Heart left ventricle (tissue), 13 donors: ENCODE measurements at regions not wholly inside any gene's neighbourhood (a gene's known extent, or its start where the extent isn't known, plus 50 kb on each side); places are given as distances from the start of the nearest gene placed in this dataset.

Experiments
- POLR2A ChIP-seq, 2 donors: fragments of 450-650 bp; IDR thresholded peaks; one replicate each; pipeline ENCODE4 v1.6.1; 2017; ENCODE audit warnings: antibody characterized with exemption in 2 of 2, mild to moderate bottlenecking in 2 of 2, moderate library complexity in 2 of 2
- TF ChIP-seq, protein P1 (sequence below), 12 donors: fragments of 200-600 bp; sonication (generic) in 4 of 12; IDR thresholded peaks; one replicate each; pipeline versions ENCODE4 v1.5.0 to v1.8.0; 2018 to 2022; ENCODE audit warnings: antibody characterized with exemption in 12 of 12, mild to moderate bottlenecking in 5 of 12
- donor health status: ischemic (EF 13 %, LVEDD 7.1; RV severe dilation, severe dysfunction).
- donor health status: DM: no; HTN: yes; CAD: no.
- donor health status: DM: no; HTN: no; CAD: no.
- donor health status: ischemic (EF 25% LVEDD 6.9; RV normal size, moderate dysfunction).
- donor health status: ischemic (EF 25% LVEDD 5.7; RV mildly dilated, moderate dysfunction).
- donor health status: ischemic (EF 35%, LVEDD 5.7; RV mildly dilated, moderate dysfunction).
- donor health status: nonischemic (EF 11% LVEDD 7.7; RV severe dilation, severe dysfunction).
- donor health status: DM: yes; HTN: yes; CAD: no.
- donor health status: PGD.
- donor health status: ischemic (EF 29% LVEDD 5.4; RV normal size, mild dysfunction).
- donor health status: nonischemic (EF 23%, LVEDD 6.1; RV moderate dilation, normal function).

DNA sequence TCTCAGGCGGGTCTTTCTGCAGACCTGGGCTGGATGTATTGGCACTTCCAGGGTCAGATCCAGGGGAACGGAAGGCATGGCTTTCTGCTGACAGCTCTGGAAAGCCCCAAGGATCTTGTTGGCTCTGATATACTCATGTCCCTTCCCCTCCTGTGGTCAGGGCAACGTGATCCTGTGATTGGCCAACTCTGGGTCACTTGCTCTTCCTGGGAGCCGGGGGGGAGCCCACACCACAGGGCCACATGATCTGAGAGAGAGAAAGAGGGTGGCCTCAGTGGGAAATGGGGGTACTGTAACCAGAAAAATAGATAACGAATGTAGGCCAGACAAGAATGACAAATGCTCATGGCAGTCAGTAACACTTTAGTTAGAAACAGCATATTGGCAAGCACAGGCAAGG is 223.0 kb downstream of the NFATC2 start:
- TF ChIP-seq, protein P1, sequence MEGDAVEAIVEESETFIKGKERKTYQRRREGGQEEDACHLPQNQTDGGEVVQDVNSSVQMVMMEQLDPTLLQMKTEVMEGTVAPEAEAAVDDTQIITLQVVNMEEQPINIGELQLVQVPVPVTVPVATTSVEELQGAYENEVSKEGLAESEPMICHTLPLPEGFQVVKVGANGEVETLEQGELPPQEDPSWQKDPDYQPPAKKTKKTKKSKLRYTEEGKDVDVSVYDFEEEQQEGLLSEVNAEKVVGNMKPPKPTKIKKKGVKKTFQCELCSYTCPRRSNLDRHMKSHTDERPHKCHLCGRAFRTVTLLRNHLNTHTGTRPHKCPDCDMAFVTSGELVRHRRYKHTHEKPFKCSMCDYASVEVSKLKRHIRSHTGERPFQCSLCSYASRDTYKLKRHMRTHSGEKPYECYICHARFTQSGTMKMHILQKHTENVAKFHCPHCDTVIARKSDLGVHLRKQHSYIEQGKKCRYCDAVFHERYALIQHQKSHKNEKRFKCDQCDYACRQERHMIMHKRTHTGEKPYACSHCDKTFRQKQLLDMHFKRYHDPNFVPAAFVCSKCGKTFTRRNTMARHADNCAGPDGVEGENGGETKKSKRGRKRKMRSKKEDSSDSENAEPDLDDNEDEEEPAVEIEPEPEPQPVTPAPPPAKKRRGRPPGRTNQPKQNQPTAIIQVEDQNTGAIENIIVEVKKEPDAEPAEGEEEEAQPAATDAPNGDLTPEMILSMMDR (IDR thresholded peaks at IDR 0.05) = no peak
- TF ChIP-seq POLR2A (IDR thresholded peaks at IDR 0.05) = no peak
